ENCODE measurements at regions not wholly inside any gene's neighbourhood (a gene's known extent, or its start where the extent isn't known, plus 50 kb on each side); places are given as distances from the start of the nearest gene placed in this dataset.

- no peak for ATAC-seq
- H3K27ac Mint-ChIP-seq = no peak overlapping the region
- H3K9me3 ChIP-seq (ENCODE audit: control insufficient read depth, low read length, poor library complexity, severe bottlenecking) = no peaks in the 10 kb centered on the region
- peaks cover 85% of the 10 kb centered on the region for H3K27me3 Mint-ChIP-seq
- H3K36me3 Mint-ChIP-seq (ENCODE audit: low read depth) = peaks cover 3% of the 10 kb centered on the region
- no peak overlapping the region for H3K4me3 Mint-ChIP-seq
- no peak for DNase-seq
- peaks cover 3% of the 10 kb centered on the region for H3K4me1 Mint-ChIP-seq
Measured at GRCh38 chr17:79377230-79377786, 233.5 kb downstream of the RBFOX3 start.

- Mint-ChIP-seq H3K27ac (no peak overlapping the region), H3K36me3 (ENCODE audit: low read depth) (peaks cover 3% of the 10 kb centered on the region), H3K4me1 (peaks cover 6% of the 10 kb centered on the region), H3K4me3 (no peak overlapping the region), H3K27me3 (peaks cover 89% of the 10 kb centered on the region)
- H3K9me3 ChIP-seq (ENCODE audit: control insufficient read depth, low read length, poor library complexity, severe bottlenecking) = no peaks in the 10 kb centered on the region
- ATAC-seq (no peak), DNase-seq (no peak)
Measured at GRCh38 chr17:79374807-79375206, 236.0 kb downstream of the RBFOX3 start.

GRCh38 chr17:79374087-79374689 is 236.7 kb downstream of the RBFOX3 start:
- H3K27me3 Mint-ChIP-seq = peaks cover 86% of the 10 kb centered on the region
- H3K9me3 ChIP-seq (ENCODE audit: control insufficient read depth, low read length, poor library complexity, severe bottlenecking) = no peaks in the 10 kb centered on the region
- peaks cover 6% of the 10 kb centered on the region for H3K4me1 Mint-ChIP-seq
- ATAC-seq = no peak
- H3K36me3 Mint-ChIP-seq (ENCODE audit: low read depth) = peaks cover 3% of the 10 kb centered on the region
- no peak overlapping the region for H3K4me3 Mint-ChIP-seq
- no peak for DNase-seq
- H3K27ac Mint-ChIP-seq = no peak overlapping the region

- H3K36me3 Mint-ChIP-seq (ENCODE audit: low read depth) = peaks cover 3% of the 10 kb centered on the region
- ATAC-seq = no peak
Measured at GRCh38 chr17:79372470-79373238, 238.2 kb downstream of the RBFOX3 start.

GRCh38 chr17:79371984-79372383 is 238.9 kb downstream of the RBFOX3 start:
- DNase-seq = no peak
- Mint-ChIP-seq H3K4me3 (no peak overlapping the region), H3K36me3 (ENCODE audit: low read depth) (peaks cover 1% of the 10 kb centered on the region), H3K4me1 (peaks cover 4% of the 10 kb centered on the region), H3K27ac (no peak overlapping the region), H3K27me3 (peaks cover 83% of the 10 kb centered on the region)
- ATAC-seq = no peak
- H3K9me3 ChIP-seq (ENCODE audit: control insufficient read depth, low read length, poor library complexity, severe bottlenecking) = no peaks in the 10 kb centered on the region

More at GRCh38 chr17:79372470-79373238, 238.2 kb downstream of the RBFOX3 start:
- Mint-ChIP-seq H3K4me3 (no peak overlapping the region), H3K27ac (no peak overlapping the region), H3K27me3 (peaks cover 87% of the 10 kb centered on the region), H3K4me1 (peaks cover 6% of the 10 kb centered on the region)
- no peak for DNase-seq
- no peaks in the 10 kb centered on the region for H3K9me3 ChIP-seq (ENCODE audit: control insufficient read depth, low read length, poor library complexity, severe bottlenecking)

- no peak for DNase-seq
- no peaks in the 10 kb centered on the region for H3K9me3 ChIP-seq (ENCODE audit: control insufficient read depth, low read length, poor library complexity, severe bottlenecking)
- Mint-ChIP-seq H3K4me3 (no peak overlapping the region), H3K27ac (no peak overlapping the region), H3K4me1 (peaks cover 4% of the 10 kb centered on the region), H3K27me3 (peaks cover 79% of the 10 kb centered on the region), H3K36me3 (ENCODE audit: low read depth) (no peaks in the 10 kb centered on the region)
- ATAC-seq = no peak
Measured at GRCh38 chr17:79370594-79370993, 240.3 kb downstream of the RBFOX3 start.

- no peaks in the 10 kb centered on the region for H3K9me3 ChIP-seq (ENCODE audit: control insufficient read depth, low read length, poor library complexity, severe bottlenecking)
- H3K36me3 Mint-ChIP-seq (ENCODE audit: low read depth) = no peaks in the 10 kb centered on the region
- H3K4me1 Mint-ChIP-seq = peaks cover 4% of the 10 kb centered on the region
- no peak overlapping the region for H3K4me3 Mint-ChIP-seq
- H3K27me3 Mint-ChIP-seq = peaks cover 79% of the 10 kb centered on the region
- no peak overlapping the region for H3K27ac Mint-ChIP-seq
- DNase-seq = no peak
- ATAC-seq = no peak
Measured at GRCh38 chr17:79370126-79370525, 240.7 kb downstream of the RBFOX3 start.

GRCh38 chr17:79369532-79369931 is 241.3 kb downstream of the RBFOX3 start:
- H3K27me3 Mint-ChIP-seq = peaks cover 79% of the 10 kb centered on the region
- no peaks in the 10 kb centered on the region for H3K9me3 ChIP-seq (ENCODE audit: control insufficient read depth, low read length, poor library complexity, severe bottlenecking)

GRCh38 chr17:79369001-79369400 is 241.8 kb downstream of the RBFOX3 start:
- no peak overlapping the region for H3K4me3 Mint-ChIP-seq
- ATAC-seq = no peak
- DNase-seq = no peak
- H3K9me3 ChIP-seq (ENCODE audit: control insufficient read depth, low read length, poor library complexity, severe bottlenecking) = no peaks in the 10 kb centered on the region
- H3K36me3 Mint-ChIP-seq (ENCODE audit: low read depth) = no peaks in the 10 kb centered on the region
- H3K27me3 Mint-ChIP-seq = peaks cover 79% of the 10 kb centered on the region
- H3K4me1 Mint-ChIP-seq = peaks cover 7% of the 10 kb centered on the region
- H3K27ac Mint-ChIP-seq = no peak overlapping the region

More at GRCh38 chr17:79369532-79369931, 241.3 kb downstream of the RBFOX3 start:
- Mint-ChIP-seq H3K4me3 (no peak overlapping the region), H3K4me1 (peaks cover 4% of the 10 kb centered on the region), H3K27ac (no peak overlapping the region), H3K36me3 (ENCODE audit: low read depth) (no peaks in the 10 kb centered on the region)
- DNase-seq (no peak), ATAC-seq (no peak)

- H3K9me3 ChIP-seq (ENCODE audit: control insufficient read depth, low read length, poor library complexity, severe bottlenecking) = no peaks in the 10 kb centered on the region
- peaks cover 80% of the 10 kb centered on the region for H3K27me3 Mint-ChIP-seq
- DNase-seq (no peak), ATAC-seq (no peak)
- H3K36me3 Mint-ChIP-seq (ENCODE audit: low read depth) = no peaks in the 10 kb centered on the region
- H3K27ac Mint-ChIP-seq = no peak overlapping the region
- peaks cover 7% of the 10 kb centered on the region for H3K4me1 Mint-ChIP-seq
- H3K4me3 Mint-ChIP-seq = no peak overlapping the region
Measured at GRCh38 chr17:79368521-79368920, 242.3 kb downstream of the RBFOX3 start.

GRCh38 chr17:79366988-79367571 is 243.8 kb downstream of the RBFOX3 start:
- no peaks in the 10 kb centered on the region for H3K9me3 ChIP-seq (ENCODE audit: control insufficient read depth, low read length, poor library complexity, severe bottlenecking)
- H3K36me3 Mint-ChIP-seq (ENCODE audit: low read depth) = no peaks in the 10 kb centered on the region
- ATAC-seq (no peak), DNase-seq (no peak)
- no peak overlapping the region for H3K27ac Mint-ChIP-seq
- H3K4me1 Mint-ChIP-seq = peaks cover 7% of the 10 kb centered on the region
- H3K4me3 Mint-ChIP-seq = no peak overlapping the region
- H3K27me3 Mint-ChIP-seq = peaks cover 84% of the 10 kb centered on the region

- ATAC-seq (no peak), DNase-seq (no peak)
- peaks cover 82% of the 10 kb centered on the region for H3K27me3 Mint-ChIP-seq
- peaks cover 2% of the 10 kb centered on the region for H3K36me3 Mint-ChIP-seq (ENCODE audit: low read depth)
- H3K27ac Mint-ChIP-seq = no peak overlapping the region
- H3K4me3 Mint-ChIP-seq = no peak overlapping the region
- H3K9me3 ChIP-seq (ENCODE audit: control insufficient read depth, low read length, poor library complexity, severe bottlenecking) = no peaks in the 10 kb centered on the region
- H3K4me1 Mint-ChIP-seq = peaks cover 7% of the 10 kb centered on the region
Measured at GRCh38 chr17:79365836-79366770, 244.7 kb downstream of the RBFOX3 start.

All from T-helper 17 cell (primary cell).